ENCODE measurements at regions not wholly inside any gene's neighbourhood (a gene's known extent, or its start where the extent isn't known, plus 50 kb on each side); places are given as distances from the start of the nearest gene placed in this dataset.

GRCh38 chr6:4401408-4402368 lies 266.3 kb upstream of the ECI2 start:
- DNase-seq, result no peak

GRCh38 chr6:4399656-4400055 lies 264.3 kb upstream of the ECI2 start:
- no peak for DNase-seq

GRCh38 chr6:4398791-4399190 lies 263.4 kb upstream of the ECI2 start:
- no peak for DNase-seq

- no peak for DNase-seq
Measured at GRCh38 chr6:4397307-4397706, 261.9 kb upstream of the ECI2 start.

GRCh38 chr6:4396044-4396443 lies 260.7 kb upstream of the ECI2 start:
- DNase-seq, result no peak

GRCh38 chr6:4395386-4395785 lies 260.0 kb upstream of the ECI2 start:
- no peak for DNase-seq

GRCh38 chr6:4394786-4395185 lies 259.4 kb upstream of the ECI2 start:
- DNase-seq, result no peak

- DNase-seq, result no peak
Measured at GRCh38 chr6:4388675-4389074, 253.3 kb upstream of the ECI2 start.

- DNase-seq, result no peak
Measured at GRCh38 chr6:4384656-4385055, 249.3 kb upstream of the ECI2 start.

GRCh38 chr6:4383910-4384638 lies 248.7 kb upstream of the ECI2 start:
- DNase-seq, result no peak

- DNase-seq, result no peak
Measured at GRCh38 chr6:4382362-4382853, 247.0 kb upstream of the ECI2 start.

GRCh38 chr6:4381381-4381780 lies 246.0 kb upstream of the ECI2 start:
- DNase-seq, result no peak

- DNase-seq, result no peak
Measured at GRCh38 chr6:4380881-4381281, 245.5 kb upstream of the ECI2 start.

GRCh38 chr6:4379958-4380357 lies 244.6 kb upstream of the ECI2 start:
- DNase-seq, result no peak

- no peak for DNase-seq
Measured at GRCh38 chr6:4378319-4378996, 243.1 kb upstream of the ECI2 start.

- DNase-seq, result no peak
Measured at GRCh38 chr6:4377603-4378002, 242.2 kb upstream of the ECI2 start.

- DNase-seq, result no peak
Measured at GRCh38 chr6:4374216-4374615, 238.8 kb upstream of the ECI2 start.

- no peak for DNase-seq
Measured at GRCh38 chr6:4372866-4373265, 237.5 kb upstream of the ECI2 start.

GRCh38 chr6:4371207-4371921 lies 236.0 kb upstream of the ECI2 start:
- no peak for DNase-seq

- DNase-seq, result no peak
Measured at GRCh38 chr6:4370066-4370465, 234.7 kb upstream of the ECI2 start.

- DNase-seq, result no peak
Measured at GRCh38 chr6:4369616-4370015, 234.2 kb upstream of the ECI2 start.

GRCh38 chr6:4368649-4369048 lies 233.3 kb upstream of the ECI2 start:
- no peak for DNase-seq

- DNase-seq, result no peak
Measured at GRCh38 chr6:4367643-4368042, 232.3 kb upstream of the ECI2 start.
